Tibial nerve (tissue), 4 donors: ENCODE measurements at regions not wholly inside any gene's neighbourhood (a gene's known extent, or its start where the extent isn't known, plus 50 kb on each side); places are given as distances from the start of the nearest gene placed in this dataset.

Experiments used
- EP300 ChIP-seq, 2 donors: sonication (generic); formaldehyde crosslinking; IDR thresholded peaks; one replicate each; pipeline ENCODE4 v1.6.1; 2017; ENCODE audit warnings: antibody characterized with exemption in 2 of 2, mild to moderate bottlenecking in 1 of 2
- POLR2A ChIP-seq, 2 donors: fragments of 450-650 bp; IDR thresholded peaks; one replicate each; pipeline ENCODE4 v1.6.1; 2017; ENCODE audit warnings: antibody characterized with exemption in 2 of 2, mild to moderate bottlenecking in 2 of 2, moderate library complexity in 2 of 2
- TF ChIP-seq, protein P1 (sequence below), 5 experiments: fragments of 200-600 bp in 3 of 5; fragments of 450-650 bp in 2 of 5; sonication (generic) in 3 of 5; IDR thresholded peaks; one replicate each; pipeline ENCODE4 v1.5.1; 2016 to 2019; ENCODE audit warnings: antibody characterized with exemption in 5 of 5, mild to moderate bottlenecking in 3 of 5, moderate library complexity in 2 of 5

DNA sequence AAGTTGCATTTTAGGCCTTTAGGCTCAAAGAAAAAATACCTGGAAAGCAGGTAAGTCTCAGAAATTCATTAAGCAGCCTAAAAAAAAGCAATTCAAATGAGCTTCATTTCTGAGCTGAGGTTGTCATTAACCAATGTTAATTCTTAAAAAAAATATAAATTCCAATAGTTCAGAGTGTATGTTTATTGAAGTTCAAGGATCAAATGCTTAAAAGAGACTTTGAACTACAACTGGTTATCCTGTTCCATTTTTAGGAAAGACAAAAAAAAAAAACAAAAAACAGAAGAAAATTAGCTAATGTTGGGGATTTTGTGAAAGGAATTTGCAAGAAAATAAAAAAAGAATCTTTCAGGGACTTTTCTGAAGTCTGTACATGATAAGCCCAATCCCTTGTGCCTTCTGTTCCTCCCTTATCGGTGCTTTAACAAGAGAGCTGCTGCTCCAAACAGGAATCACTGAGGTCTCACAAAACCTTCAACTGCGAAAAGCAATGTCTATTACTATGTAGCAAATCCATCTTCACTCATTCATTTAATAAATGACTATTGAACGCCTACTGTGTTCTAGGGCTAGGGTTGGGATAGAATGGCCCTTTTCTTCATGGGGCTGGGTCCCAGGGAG, 90.3 kb downstream of the FOXF2 start:
- TF ChIP-seq, protein P1, sequence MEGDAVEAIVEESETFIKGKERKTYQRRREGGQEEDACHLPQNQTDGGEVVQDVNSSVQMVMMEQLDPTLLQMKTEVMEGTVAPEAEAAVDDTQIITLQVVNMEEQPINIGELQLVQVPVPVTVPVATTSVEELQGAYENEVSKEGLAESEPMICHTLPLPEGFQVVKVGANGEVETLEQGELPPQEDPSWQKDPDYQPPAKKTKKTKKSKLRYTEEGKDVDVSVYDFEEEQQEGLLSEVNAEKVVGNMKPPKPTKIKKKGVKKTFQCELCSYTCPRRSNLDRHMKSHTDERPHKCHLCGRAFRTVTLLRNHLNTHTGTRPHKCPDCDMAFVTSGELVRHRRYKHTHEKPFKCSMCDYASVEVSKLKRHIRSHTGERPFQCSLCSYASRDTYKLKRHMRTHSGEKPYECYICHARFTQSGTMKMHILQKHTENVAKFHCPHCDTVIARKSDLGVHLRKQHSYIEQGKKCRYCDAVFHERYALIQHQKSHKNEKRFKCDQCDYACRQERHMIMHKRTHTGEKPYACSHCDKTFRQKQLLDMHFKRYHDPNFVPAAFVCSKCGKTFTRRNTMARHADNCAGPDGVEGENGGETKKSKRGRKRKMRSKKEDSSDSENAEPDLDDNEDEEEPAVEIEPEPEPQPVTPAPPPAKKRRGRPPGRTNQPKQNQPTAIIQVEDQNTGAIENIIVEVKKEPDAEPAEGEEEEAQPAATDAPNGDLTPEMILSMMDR (IDR thresholded peaks at IDR 0.05) = no peak
- TF ChIP-seq POLR2A (IDR thresholded peaks at IDR 0.05) (no peak), EP300 (IDR thresholded peaks at IDR 0.05) (no peak)
